Body of pancreas (tissue), 4 donors: ENCODE measurements at regions not wholly inside any gene's neighbourhood (a gene's known extent, or its start where the extent isn't known, plus 50 kb on each side); places are given as distances from the start of the nearest gene placed in this dataset.

ENCODE experiments used
- ATAC-seq: fragments of 150-250 bp; one replicate; pipeline ENCODE4 v1.9.1; 2016
- DNase-seq, 4 donors: peaks; one replicate each; pipeline ENCODE4 v3.0.0-alpha.2; 2019
- H3K27ac ChIP-seq, 4 donors: fragments of 200-600 bp; sonication (generic); 1 replicate in 3 of 4; 2 replicates in 1 of 4; pipeline versions ENCODE4 v1.5.1 to v1.6.1; 2016 to 2019; ENCODE audit warnings: mild to moderate bottlenecking in 1 of 4, mixed read lengths in 1 of 4, moderate library complexity in 1 of 4
- H3K27me3 ChIP-seq, 2 donors: fragments of 200-600 bp; sonication (generic); one replicate each; pipeline ENCODE4 v1.6.0; 2016; ENCODE audit warnings: mild to moderate bottlenecking in 1 of 2
- H3K36me3 ChIP-seq, 2 donors: fragments of 200-600 bp; sonication (generic); replicated peaks in 1 of 2; 2 replicates each; pipeline ENCODE4 v1.5.1; 2016; ENCODE audit warnings: low read depth in 2 of 2; ENCODE audit not compliant: insufficient read depth in 1 of 2
- H3K4me1 ChIP-seq: fragments of 200-600 bp; sonication (generic); one replicate; pipeline ENCODE4 v1.6.0; 2016
- H3K4me3 ChIP-seq, 2 donors: fragments of 200-600 bp; sonication (generic); 1 replicate in 1 of 2; 2 replicates in 1 of 2; pipeline ENCODE4 v1.5.1; 2016 to 2019
- H3K9me3 ChIP-seq, 3 donors: fragments of 200-600 bp; sonication (generic); 1 replicate in 2 of 3; 2 replicates in 1 of 3; pipeline ENCODE4 v1.5.1; 2016
- POLR2A ChIP-seq, 3 donors: fragments of 450-650 bp; IDR thresholded peaks; one replicate each; pipeline ENCODE4 v1.6.1; 2016; ENCODE audit warnings: antibody characterized with exemption in 3 of 3, mild to moderate bottlenecking in 2 of 3
- WGBS, 2 donors: methylation state at CpG; one replicate each; pipeline ENCODE4 v1.1.5; 2017; 5-methylcytosine and 5-hydroxymethylcytosine counted together
- intact Hi-C: fragments of 100-400 bp; cut with DNase I; formaldehyde crosslinking; loops from one replicate; pipeline ENCODE4 v1.15.1; 2023
- TF ChIP-seq, protein P1 (sequence below), 7 experiments: fragments of 450-650 bp in 4 of 7; fragments of 200-600 bp in 3 of 7; sonication (generic) in 3 of 7; IDR thresholded peaks; one replicate each; pipeline ENCODE4 v1.5.1; 2016 to 2019; ENCODE audit warnings: antibody characterized with exemption in 7 of 7

DNA sequence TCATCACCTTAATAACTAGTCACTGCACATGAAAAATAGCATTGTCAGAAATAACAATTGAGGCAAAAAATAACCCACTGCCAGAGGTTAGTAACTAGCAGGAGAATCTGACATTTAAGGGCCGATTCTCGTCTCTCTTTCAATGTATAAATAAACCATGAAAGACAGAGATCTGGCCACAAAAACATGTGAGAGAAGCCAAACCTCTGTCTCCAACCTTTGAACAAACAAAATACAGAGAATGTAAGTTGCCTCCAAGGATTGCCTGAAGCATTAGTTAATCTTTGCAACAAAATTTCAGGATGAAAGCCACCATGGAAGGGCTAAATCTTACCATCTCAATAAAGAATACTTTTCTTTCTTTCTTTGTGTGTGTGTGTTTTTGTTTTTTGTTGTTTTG lies 257.4 kb upstream of the TMTC1 start:
- H3K27me3 ChIP-seq = no peaks in the 10 kb centered on the region
- ATAC-seq (no peak), DNase-seq (no peak)
- intact Hi-C loops = no loop called here
- H3K4me3 ChIP-seq = no peak overlapping the region
- TF ChIP-seq, protein P1, sequence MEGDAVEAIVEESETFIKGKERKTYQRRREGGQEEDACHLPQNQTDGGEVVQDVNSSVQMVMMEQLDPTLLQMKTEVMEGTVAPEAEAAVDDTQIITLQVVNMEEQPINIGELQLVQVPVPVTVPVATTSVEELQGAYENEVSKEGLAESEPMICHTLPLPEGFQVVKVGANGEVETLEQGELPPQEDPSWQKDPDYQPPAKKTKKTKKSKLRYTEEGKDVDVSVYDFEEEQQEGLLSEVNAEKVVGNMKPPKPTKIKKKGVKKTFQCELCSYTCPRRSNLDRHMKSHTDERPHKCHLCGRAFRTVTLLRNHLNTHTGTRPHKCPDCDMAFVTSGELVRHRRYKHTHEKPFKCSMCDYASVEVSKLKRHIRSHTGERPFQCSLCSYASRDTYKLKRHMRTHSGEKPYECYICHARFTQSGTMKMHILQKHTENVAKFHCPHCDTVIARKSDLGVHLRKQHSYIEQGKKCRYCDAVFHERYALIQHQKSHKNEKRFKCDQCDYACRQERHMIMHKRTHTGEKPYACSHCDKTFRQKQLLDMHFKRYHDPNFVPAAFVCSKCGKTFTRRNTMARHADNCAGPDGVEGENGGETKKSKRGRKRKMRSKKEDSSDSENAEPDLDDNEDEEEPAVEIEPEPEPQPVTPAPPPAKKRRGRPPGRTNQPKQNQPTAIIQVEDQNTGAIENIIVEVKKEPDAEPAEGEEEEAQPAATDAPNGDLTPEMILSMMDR (IDR thresholded peaks at IDR 0.05) = no peak
- no peak for TF ChIP-seq POLR2A (IDR thresholded peaks at IDR 0.05)
- no peaks in the 10 kb centered on the region for H3K4me1 ChIP-seq
- WGBS, 2 donors = 55 to 60% methylated on average over 2 of the region's 2 CpGs
- no peaks in the 10 kb centered on the region for H3K9me3 ChIP-seq
- H3K36me3 ChIP-seq = no peaks in the 10 kb centered on the region
- no peak overlapping the region for H3K27ac ChIP-seq

DNA sequence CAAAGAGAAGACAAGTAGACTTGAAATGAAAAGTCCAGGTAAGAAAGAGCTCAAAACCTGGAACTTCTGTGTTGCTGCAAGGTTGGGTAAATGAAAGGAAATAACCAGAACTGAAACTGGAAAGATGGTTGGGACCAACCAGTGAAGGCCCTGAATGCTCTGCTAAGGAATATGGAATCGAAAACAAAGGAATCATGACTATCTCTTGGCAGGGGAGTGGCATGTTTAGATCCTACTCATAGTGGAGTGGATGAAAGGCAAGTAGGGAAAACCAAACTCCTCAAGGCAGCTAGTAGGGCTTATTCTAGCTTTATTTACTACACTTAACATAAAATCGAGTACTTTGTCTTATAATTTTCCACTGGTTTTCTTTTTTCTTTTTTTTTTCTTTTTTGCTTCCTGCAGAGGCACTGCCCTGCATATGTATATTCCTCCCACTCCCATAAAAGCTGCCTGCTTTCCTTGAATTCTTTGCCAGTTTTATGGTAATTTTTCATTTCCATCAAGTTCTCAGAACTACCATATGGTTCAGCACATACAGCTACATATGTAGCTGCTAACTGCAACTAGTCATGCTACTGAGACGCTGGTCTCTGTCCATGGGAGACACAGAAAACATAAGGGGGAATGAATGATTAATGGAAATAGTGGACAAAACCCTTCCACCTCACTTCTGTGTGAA lies 247.1 kb upstream of the TMTC1 start:
- no peak overlapping the region for H3K27ac ChIP-seq
- 39 to 57% methylated on average over 3 of the region's 3 CpGs for WGBS, 2 donors

DNA sequence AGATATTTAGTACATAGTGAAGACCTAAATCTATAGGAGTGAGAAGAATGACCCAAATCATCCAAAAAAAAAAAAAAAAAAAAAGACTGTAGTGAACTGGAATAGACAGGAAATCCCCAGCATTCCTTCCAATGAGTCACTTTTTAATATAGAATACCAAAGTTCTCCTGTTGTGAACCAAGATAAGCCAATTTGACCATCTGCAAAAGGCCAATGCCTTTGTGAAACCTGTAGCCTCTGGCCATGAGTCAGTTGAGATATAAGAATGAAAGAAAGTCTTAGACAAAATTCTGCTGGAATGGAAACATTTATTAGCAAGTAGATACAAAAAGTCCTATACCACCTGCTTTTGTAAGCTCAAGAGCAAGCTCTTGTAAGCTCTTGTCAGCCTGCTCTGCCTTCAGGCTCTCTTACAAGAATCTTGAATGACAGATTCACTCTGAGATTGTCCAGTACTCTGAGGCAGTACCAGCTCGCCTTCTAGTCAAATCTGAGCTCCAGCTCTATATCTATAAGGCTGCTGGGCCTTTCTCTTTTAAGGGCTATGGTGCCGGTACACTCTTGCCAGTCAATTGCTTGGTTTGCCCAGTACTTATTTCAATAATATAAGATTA lies 243.0 kb upstream of the TMTC1 start:
- DNase-seq = no peak
- Histone ChIP-seq H3K9me3 (no peaks in the 10 kb centered on the region), H3K27me3 (no peaks in the 10 kb centered on the region), H3K27ac (no peak overlapping the region), H3K36me3 (no peaks in the 10 kb centered on the region), H3K4me3 (no peak overlapping the region), H3K4me1 (no peaks in the 10 kb centered on the region)
- TF ChIP-seq POLR2A (IDR thresholded peaks at IDR 0.05) = no peak
- TF ChIP-seq, protein P1 (IDR thresholded peaks at IDR 0.05) = no peak
- no peak for ATAC-seq
- intact Hi-C loops = no loop called here
- 74 to 78% methylated on average over 2 of the region's 2 CpGs for WGBS, 2 donors

More for the DNA sequence above, 247.1 kb upstream of the TMTC1 start:
- no peaks in the 10 kb centered on the region for H3K4me1 ChIP-seq
- ATAC-seq (no peak), DNase-seq (no peak)
- H3K4me3 ChIP-seq = no peak overlapping the region
- no peak for TF ChIP-seq POLR2A (IDR thresholded peaks at IDR 0.05)
- TF ChIP-seq, protein P1 (IDR thresholded peaks at IDR 0.05) = no peak
- H3K9me3 ChIP-seq = no peaks in the 10 kb centered on the region
- intact Hi-C loops = no loop called here
- no peaks in the 10 kb centered on the region for H3K36me3 ChIP-seq
- no peaks in the 10 kb centered on the region for H3K27me3 ChIP-seq

DNA sequence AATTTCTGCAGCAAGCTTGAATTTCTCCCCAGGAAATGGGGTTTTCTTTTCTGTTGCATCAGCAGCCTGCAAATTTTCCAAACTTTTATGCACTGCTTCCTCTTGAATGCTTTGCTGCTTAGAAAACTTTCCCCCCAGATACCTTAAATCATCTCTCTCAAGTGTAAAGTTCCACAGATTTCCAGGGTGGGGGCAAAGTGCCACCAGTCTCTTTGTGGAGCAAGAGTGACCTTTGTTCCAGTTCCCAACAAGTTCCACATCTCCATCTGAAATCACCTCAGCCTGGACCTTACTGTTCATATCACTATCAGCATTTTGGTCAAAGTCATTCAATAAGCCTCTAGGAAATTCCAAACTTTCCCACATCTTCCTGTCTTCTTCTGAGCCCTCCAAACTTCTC lies 241.6 kb upstream of the TMTC1 start:
- H3K27ac ChIP-seq = no peak overlapping the region
- H3K4me1 ChIP-seq = no peaks in the 10 kb centered on the region
- no peaks in the 10 kb centered on the region for H3K9me3 ChIP-seq
- H3K27me3 ChIP-seq = no peaks in the 10 kb centered on the region
- no peak for TF ChIP-seq POLR2A (IDR thresholded peaks at IDR 0.05)
- TF ChIP-seq, protein P1 (IDR thresholded peaks at IDR 0.05) = no peak
- H3K4me3 ChIP-seq = no peak overlapping the region
- DNase-seq (no peak), ATAC-seq (no peak)
- intact Hi-C loops = no loop called here
- no peaks in the 10 kb centered on the region for H3K36me3 ChIP-seq

DNA sequence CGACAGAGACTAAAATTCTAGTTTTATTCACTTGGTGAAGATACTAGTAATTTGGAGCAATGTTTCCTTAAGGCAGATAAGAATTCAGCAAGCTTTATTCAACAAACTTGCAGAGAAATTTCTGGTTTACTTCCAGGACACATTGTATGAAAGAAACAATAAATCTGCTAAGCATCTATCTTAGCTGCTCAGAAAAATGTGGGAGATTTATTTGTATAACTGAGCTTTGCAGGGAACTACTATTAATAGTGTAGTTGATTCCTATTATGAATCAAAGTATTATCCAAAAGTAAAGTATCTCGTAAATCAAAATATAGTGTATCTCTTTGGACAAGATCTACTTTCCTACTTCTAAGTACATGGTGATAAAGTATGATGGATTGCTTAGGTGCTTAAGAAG lies 239.4 kb upstream of the TMTC1 start:
- intact Hi-C loops = no loop called here
- Histone ChIP-seq H3K27me3 (no peaks in the 10 kb centered on the region), H3K9me3 (no peaks in the 10 kb centered on the region), H3K27ac (no peak overlapping the region), H3K4me1 (no peaks in the 10 kb centered on the region), H3K36me3 (no peaks in the 10 kb centered on the region), H3K4me3 (no peak overlapping the region)
- DNase-seq = no peak
- no peak for ATAC-seq
- WGBS, 2 donors = 70% methylated on average over 2 of the region's 2 CpGs
- TF ChIP-seq, protein P1 (IDR thresholded peaks at IDR 0.05) = no peak
- no peak for TF ChIP-seq POLR2A (IDR thresholded peaks at IDR 0.05)
